MM.1S (cell line): ENCODE measurements at regions not wholly inside any gene's neighbourhood (a gene's known extent, or its start where the extent isn't known, plus 50 kb on each side); places are given as distances from the start of the nearest gene placed in this dataset.

Source experiments
- DNase-seq: peaks from one replicate; pipeline ENCODE4 v3.0.0-alpha.2; 2015
- H2AFZ ChIP-seq: fragments of 300-600 bp; sonication (generic); 2 replicates; pipeline ENCODE4 v1.6.0; 2016; ENCODE audit warnings: antibody characterized with exemption, low read length
- H3F3A ChIP-seq: fragments of 300-600 bp; sonication (generic); 2 replicates; pipeline ENCODE4 v1.6.1; 2016; ENCODE audit warnings: mild to moderate bottlenecking, antibody characterized with exemption, low read length, moderate library complexity, mixed read lengths; ENCODE audit not compliant: insufficient read depth
- H3K27ac ChIP-seq: fragments of 300-600 bp; sonication (generic); 2 replicates; pipeline ENCODE4 v1.5.1; 2016; ENCODE audit warnings: mild to moderate bottlenecking, low read length
- H3K27me3 ChIP-seq: fragments of 300-600 bp; sonication (generic); replicated peaks from 2 replicates; pipeline ENCODE4 v1.6.0; 2016; ENCODE audit warnings: low read length; ENCODE audit not compliant: insufficient read depth
- H3K36me3 ChIP-seq: fragments of 300-600 bp; sonication (generic); replicated peaks from 2 replicates; pipeline ENCODE4 v1.6.1; 2016; ENCODE audit warnings: mild to moderate bottlenecking, low read length, mixed read lengths; ENCODE audit not compliant: insufficient read depth
- H3K4me1 ChIP-seq: fragments of 300-600 bp; sonication (generic); 2 replicates; pipeline ENCODE4 v1.6.1; 2016; ENCODE audit warnings: low read length, mixed read lengths
- H3K4me2 ChIP-seq: fragments of 300-600 bp; sonication (generic); 2 replicates; pipeline ENCODE4 v1.6.0; 2016; ENCODE audit warnings: low read depth, low read length
- H3K4me3 ChIP-seq: fragments of 300-600 bp; sonication (generic); 2 replicates; pipeline ENCODE4 v1.5.1; 2016; ENCODE audit warnings: low read length, mixed read lengths
- H3K79me2 ChIP-seq: fragments of 300-600 bp; sonication (generic); 2 replicates; pipeline ENCODE4 v1.6.1; 2016; ENCODE audit warnings: mixed run types, low read length, mixed read lengths
- H3K9ac ChIP-seq: fragments of 300-600 bp; sonication (generic); 2 replicates; pipeline ENCODE4 v1.6.1; 2016; ENCODE audit warnings: low read length, mixed read lengths
- H3K9me2 ChIP-seq: fragments of 300-600 bp; sonication (generic); replicated peaks from 2 replicates; pipeline ENCODE4 v1.6.1; 2016; ENCODE audit warnings: mild to moderate bottlenecking, low read length, mixed read lengths; ENCODE audit not compliant: insufficient read depth
- H3K9me3 ChIP-seq: fragments of 300-600 bp; sonication (generic); replicated peaks from 2 replicates; pipeline ENCODE4 v1.6.1; 2016; ENCODE audit warnings: mild to moderate bottlenecking, low read length, mixed read lengths; ENCODE audit not compliant: insufficient read depth
- H4K20me1 ChIP-seq: fragments of 300-600 bp; sonication (generic); 2 replicates; pipeline ENCODE4 v1.6.1; 2016; ENCODE audit warnings: mild to moderate bottlenecking, low read length, moderate library complexity, mixed read lengths; ENCODE audit not compliant: insufficient read depth
- CTCF ChIP-seq: fragments of 300-600 bp; sonication (generic); IDR thresholded peaks from 2 replicates; pipeline ENCODE4 v1.5.1; 2016; ENCODE audit warnings: antibody characterized with exemption, low read length, mixed read lengths
- EZH2 ChIP-seq: fragments of 300-600 bp; sonication (generic); optimal IDR thresholded peaks from 2 replicates; pipeline ENCODE3; 2017; ENCODE audit warnings: low read depth, mild to moderate bottlenecking, antibody characterized with exemption, low read length, mixed read lengths
- EZH2phosphoT487 ChIP-seq: fragments of 300-600 bp; sonication (generic); IDR thresholded peaks from 2 replicates; pipeline ENCODE4 v1.6.1; 2018; ENCODE audit warnings: antibody characterized with exemption, low read length

- Histone ChIP-seq H2AFZ (no peak overlapping the region), H3K9ac (no peak overlapping the region), H3K4me3 (no peak overlapping the region), H3K9me3 (no peaks in the 10 kb centered on the region), H3K4me2 (no peak overlapping the region), H3K9me2 (no peaks in the 10 kb centered on the region), H3K79me2 (no peaks in the 10 kb centered on the region), H3K27me3 (no peaks in the 10 kb centered on the region), H3F3A (no peaks in the 10 kb centered on the region), H3K4me1 (no peaks in the 10 kb centered on the region), H3K27ac (no peak overlapping the region), H4K20me1 (no peaks in the 10 kb centered on the region), H3K36me3 (no peaks in the 10 kb centered on the region)
- DNase-seq, result no peak
- TF ChIP-seq EZH2phosphoT487 (no peak), EZH2 (no peak), CTCF (no peak)
These were observed 140.3 kb upstream of the MCHR2 start for GRCh38 chr6:100134297-100134696.

GRCh38 chr6:100132005-100132404 is 138.0 kb upstream of the MCHR2 start:
- H3K27me3 ChIP-seq, result no peaks in the 10 kb centered on the region
- H3K4me3 ChIP-seq, result no peak overlapping the region
- 0 out of 2 replicates have a peak, but pooled peaks cover 5% of the 10 kb centered on the region for H3K4me1 ChIP-seq
- H4K20me1 ChIP-seq, result no peaks in the 10 kb centered on the region
- H3F3A ChIP-seq, result no peaks in the 10 kb centered on the region
- no peak for TF ChIP-seq EZH2phosphoT487
- TF ChIP-seq EZH2, result no peak
- TF ChIP-seq CTCF, result no peak
- no peaks in the 10 kb centered on the region for H3K9me3 ChIP-seq
- DNase-seq, result no peak
- H3K79me2 ChIP-seq, result no peaks in the 10 kb centered on the region
- H3K36me3 ChIP-seq, result no peaks in the 10 kb centered on the region
- no peak overlapping the region for H3K27ac ChIP-seq
- no peak overlapping the region for H2AFZ ChIP-seq
- no peak overlapping the region for H3K4me2 ChIP-seq
- no peaks in the 10 kb centered on the region for H3K9me2 ChIP-seq
- no peak overlapping the region for H3K9ac ChIP-seq

GRCh38 chr6:100130630-100131029 is 136.6 kb upstream of the MCHR2 start:
- Histone ChIP-seq H3K9ac (no peak overlapping the region), H3K36me3 (no peaks in the 10 kb centered on the region), H3K9me2 (no peaks in the 10 kb centered on the region), H3K9me3 (no peaks in the 10 kb centered on the region), H3K4me1 (0 out of 2 replicates have a peak, but pooled peaks cover 7% of the 10 kb centered on the region), H3K27ac (no peak overlapping the region), H3K27me3 (no peaks in the 10 kb centered on the region), H3F3A (no peaks in the 10 kb centered on the region), H2AFZ (no peak overlapping the region), H3K4me3 (no peak overlapping the region), H4K20me1 (no peaks in the 10 kb centered on the region), H3K4me2 (no peak overlapping the region), H3K79me2 (no peaks in the 10 kb centered on the region)
- no peak for DNase-seq
- no peak for TF ChIP-seq EZH2phosphoT487
- TF ChIP-seq EZH2, result no peak
- no peak for TF ChIP-seq CTCF
